Inflammatory macrophage (primary cell): ENCODE measurements at regions not wholly inside any gene's neighbourhood (a gene's known extent, or its start where the extent isn't known, plus 50 kb on each side); places are given as distances from the start of the nearest gene placed in this dataset.

Source experiments
- DNase-seq, 2 donors: peaks; one replicate each; pipeline ENCODE4 v3.0.0-alpha.2; 2020 to 2022

- DNase-seq, result peak; percentile 83 to 85
Measured at GRCh38 chr9:107172160-107172978, 110.7 kb upstream of the RAD23B start.

- no peak for DNase-seq
Measured at GRCh38 chr9:107172979-107173347, 110.1 kb upstream of the RAD23B start.

DNA sequence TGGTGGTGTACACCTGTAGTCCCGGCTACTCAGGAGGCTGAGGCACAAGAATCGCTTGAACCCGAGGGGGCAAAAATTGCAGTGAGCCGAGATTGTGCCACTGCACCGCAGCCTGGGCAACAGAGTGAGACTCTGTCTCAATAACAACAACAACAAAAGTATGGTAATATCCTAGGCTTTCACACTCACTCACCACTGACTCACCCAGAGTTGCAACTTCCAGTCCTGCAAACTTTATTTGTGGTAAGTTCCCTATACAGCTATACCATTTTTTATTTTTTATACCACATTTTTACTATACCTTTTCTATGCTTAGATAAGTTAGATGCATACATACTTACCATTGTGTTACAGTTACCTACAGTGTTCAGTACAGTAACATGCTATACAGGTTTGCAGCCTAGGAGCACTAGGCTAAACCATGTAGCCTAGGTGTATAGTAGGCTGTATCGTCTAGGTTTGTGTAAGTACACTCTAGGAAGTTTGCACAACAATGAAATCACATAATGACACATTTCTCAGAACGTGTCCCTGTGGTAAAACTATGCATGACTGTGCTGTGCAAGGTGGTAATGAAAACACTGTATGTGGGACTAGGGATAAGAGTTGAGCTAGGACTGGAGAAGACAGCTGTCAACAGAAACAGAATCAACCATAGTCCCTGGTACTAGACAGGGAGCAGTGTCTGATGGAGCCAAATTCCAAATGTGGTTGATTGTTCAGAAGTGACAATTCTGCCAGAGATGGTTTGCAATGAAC is 109.5 kb upstream of the RAD23B start:
- DNase-seq, result peak; percentile 64 to 74

- DNase-seq, result no peak
Measured at GRCh38 chr9:107174441-107174840, 108.6 kb upstream of the RAD23B start.

DNA sequence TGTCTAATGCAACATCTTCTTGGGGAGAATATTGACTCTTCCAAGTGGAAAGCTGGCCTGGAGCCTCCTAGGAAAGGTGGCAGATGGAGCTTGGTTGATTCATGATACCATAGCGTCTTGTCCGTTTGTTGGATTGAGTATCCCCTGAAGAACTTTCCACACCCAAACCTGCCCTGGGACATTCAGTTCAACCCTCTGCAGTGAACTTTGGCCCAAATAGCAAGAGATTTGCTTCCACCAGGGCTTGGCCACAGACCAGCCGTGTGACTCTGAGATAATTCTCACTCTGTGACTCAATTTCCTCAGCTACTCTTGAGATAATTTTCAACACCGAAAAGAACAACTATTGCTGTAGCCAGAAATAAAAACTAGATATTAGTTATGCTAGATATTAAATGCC is 108.0 kb upstream of the RAD23B start:
- peak; percentile 31 to 80 for DNase-seq

- peak; percentile 40 to 59 for DNase-seq
Measured at GRCh38 chr9:107175816-107176435, 107.2 kb upstream of the RAD23B start.

DNA sequence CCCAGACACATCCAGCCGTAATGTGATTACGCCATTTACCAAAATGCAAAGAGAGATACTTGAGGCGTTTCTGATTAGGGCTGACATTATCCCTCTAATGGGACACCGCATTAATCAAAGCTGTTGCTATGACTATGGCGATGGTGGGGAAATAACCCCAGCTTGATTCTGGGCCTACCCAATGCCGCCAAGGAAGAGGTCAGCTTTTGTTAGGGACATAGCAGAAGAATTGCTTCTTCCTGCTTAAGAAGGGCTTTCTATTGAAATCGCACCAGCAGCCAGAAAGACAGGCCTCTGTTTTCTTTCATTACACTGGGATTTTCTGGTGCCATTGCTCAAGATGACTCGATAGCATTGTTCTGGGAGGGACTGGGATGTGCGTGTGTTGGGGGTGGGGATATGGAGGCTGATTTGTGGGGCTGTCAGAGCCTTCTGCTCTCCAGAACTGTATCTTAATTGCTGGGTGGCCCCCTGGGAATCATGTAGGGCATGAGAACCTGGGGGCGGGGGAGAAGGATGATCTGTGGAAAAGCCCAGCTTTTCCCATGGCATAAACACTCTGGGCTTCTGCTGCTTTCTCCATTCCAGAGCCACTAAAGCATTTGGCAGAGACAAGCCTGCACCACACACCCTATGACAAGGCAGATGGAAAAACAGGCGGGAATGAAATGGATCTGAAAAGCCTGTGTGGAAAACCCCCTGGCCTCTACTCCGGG is 106.5 kb upstream of the RAD23B start:
- no peak for DNase-seq

DNA sequence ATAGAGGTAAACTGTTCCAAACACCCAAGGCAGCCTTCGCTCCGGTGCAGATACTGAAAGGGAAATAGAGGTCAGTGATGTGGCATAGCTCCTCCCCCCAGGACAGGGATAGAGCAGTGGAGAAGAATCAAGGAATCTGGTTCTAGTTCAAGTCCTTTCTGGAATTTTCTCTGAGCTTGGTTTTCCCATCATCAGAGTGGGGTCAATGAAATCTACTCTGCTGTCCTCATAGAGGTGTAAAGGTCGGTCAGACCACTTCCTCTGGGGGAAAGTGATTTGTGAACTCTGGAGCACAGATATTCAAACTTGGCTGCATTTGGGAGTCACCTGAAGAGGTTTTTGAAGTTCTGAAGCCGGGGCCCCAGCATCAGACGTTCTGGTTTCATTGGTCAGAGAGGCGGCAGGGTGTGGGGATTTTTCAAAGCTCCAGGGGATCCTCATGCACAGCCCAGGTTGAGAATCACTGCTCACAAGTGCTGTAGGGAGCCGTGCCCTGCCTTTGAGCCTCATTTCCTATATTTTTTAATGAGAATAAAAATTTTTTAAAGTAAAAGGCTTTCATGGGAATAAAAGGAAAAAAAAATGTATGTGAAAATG is 105.7 kb upstream of the RAD23B start:
- DNase-seq, result no peak

DNA sequence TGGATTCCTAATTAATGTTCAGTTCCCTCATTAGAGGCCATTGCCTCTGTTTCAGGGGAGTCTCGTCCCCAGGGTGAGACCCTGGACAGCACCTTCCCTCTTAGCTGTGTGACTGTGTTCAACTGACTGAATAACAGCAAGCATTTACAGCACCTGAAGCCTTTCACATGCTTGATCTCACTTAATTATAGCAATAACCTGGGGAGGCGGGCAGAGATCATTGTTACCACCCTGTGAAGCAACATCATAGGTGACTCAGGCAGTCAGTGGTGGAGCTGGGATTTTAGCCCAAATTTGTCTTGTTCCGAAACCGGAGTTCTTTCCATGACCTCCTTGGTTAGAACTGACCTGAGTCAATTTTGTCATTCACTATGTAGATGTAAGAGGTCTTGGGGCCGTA is 105.2 kb upstream of the RAD23B start:
- DNase-seq, result no peak

DNA sequence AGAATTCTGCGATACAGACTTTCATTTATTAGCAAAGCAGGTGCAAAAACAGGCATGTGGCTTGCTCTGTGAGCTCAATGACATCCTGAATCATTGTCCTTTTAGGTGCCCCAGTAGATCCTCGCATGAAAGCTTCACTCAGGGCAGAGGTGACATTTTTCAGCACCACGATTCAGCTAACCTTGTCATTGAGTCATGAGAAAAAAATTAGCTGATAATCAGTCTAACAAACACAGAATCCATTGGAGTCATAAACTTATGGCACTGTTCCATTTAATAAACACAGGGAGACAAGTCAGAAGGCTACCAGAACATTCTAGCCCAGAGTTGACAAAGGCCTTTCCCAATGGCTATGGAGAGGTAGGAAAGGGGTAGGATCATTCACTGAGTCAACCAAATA is 104.8 kb upstream of the RAD23B start:
- DNase-seq, result no peak

DNA sequence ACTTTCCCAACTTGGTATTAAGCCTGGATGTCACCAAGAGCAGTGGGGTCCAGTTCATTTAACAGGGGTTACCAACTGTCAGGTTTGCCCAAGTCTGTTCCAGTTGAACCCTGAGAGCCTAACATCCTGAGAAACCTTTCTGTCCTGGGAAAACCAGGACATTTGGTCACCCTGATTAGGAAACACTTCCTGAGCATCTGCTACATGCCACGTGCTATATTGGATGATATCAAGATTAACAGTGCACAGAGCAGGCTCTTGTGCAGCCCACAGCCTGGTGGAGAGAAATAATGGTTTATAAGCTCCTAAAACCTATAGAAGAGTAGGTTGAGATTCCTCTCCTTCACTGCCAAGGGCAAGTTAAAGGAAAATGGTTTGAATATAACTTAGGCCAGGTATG is 102.9 kb upstream of the RAD23B start:
- no peak for DNase-seq

GRCh38 chr9:107183176-107183575 is 99.9 kb upstream of the RAD23B start:
- DNase-seq, result no peak

- peak in 1 of 2 donors; percentile 12 for DNase-seq
Measured at GRCh38 chr9:107188376-107188775, 94.7 kb upstream of the RAD23B start.

- no peak for DNase-seq
Measured at GRCh38 chr9:107190061-107190935, 92.8 kb upstream of the RAD23B start.

DNA sequence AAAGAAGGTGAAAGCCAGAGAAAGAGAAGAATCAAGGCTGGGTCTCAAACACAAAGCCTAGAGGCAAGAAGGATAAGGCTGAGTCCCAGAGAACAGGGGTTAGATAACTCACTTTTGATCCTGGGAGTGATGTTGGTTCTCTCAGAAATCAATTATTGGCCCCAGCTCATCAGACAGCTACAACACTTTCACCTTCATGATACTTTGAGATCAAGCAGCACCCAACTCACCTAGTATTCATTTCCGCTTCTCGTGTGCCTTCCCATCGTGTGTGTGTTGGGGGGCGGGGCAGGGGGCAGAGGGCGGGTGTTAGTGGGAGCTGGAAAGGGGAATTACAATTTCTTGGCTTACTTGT is 92.2 kb upstream of the RAD23B start:
- no peak for DNase-seq

DNA sequence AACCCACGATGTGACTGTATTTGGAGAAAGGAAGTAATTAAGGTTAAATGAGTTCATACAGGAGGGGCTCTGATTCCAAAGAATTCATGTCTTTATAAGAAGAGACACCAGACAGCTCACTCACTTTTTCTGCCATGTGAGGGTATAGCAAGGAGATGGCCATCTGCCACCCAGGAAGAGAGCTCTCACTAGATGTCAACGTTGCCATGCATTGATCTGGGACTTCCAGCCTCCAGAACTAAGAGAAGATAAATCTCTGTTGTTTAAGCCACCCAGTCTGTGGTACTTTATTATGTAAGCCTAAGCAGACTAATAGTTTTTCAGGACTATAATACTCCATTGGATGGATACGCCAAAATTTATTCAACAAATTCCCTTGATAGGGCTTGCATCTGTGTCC is 89.8 kb upstream of the RAD23B start:
- DNase-seq, result no peak

- DNase-seq, result no peak
Measured at GRCh38 chr9:107198718-107199117, 84.4 kb upstream of the RAD23B start.

- peak in 1 of 2 donors; percentile 19 for DNase-seq
Measured at GRCh38 chr9:107208121-107208520, 75.0 kb upstream of the RAD23B start.

DNA sequence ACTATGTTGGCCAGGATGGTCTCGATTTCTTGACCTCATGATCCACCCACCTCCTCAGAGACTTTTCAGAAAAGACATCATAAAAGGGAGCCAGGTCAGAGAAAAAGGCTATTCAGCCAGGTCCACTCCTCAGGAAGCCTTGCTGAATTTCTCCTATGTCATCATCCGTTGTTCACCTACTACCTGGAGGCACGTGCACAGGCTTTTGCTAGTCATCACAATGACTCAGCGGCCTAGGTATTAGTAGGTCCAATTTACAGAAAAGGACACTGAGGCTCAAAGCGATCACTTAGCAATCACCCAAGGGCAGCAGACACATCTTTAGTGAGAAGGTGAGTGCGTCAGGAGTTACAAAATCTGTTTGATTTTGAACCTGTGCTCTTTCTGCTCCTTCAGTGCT is 72.3 kb upstream of the RAD23B start:
- no peak for DNase-seq

GRCh38 chr9:107211284-107211923 is 71.7 kb upstream of the RAD23B start:
- no peak for DNase-seq

DNA sequence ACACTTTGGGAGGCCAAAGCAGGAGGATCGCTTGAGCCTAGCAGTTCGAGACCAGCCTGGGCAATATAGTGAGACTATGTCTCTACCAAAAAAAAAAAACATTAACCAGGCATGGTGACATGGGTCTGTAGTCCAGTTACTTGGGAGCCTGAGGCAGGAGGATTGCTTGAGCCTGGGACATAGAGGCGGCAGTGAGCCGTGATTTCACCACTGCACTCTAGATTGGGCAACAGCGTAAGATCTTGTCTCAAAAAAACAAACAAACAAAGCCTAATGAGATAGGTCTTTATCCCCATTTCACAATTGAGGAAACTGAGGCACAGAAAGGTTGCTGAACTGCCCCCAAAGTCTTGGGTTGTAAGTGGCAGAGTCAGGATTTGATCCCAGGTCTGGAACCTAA is 70.5 kb upstream of the RAD23B start:
- peak in 1 of 2 donors; percentile 20 for DNase-seq
